Cardiac fibroblast (primary cell): ENCODE measurements at regions not wholly inside any gene's neighbourhood (a gene's known extent, or its start where the extent isn't known, plus 50 kb on each side); places are given as distances from the start of the nearest gene placed in this dataset.

Experiments used
- DNase-seq, 2 donors: peaks; one replicate each; pipeline versions ENCODE4 v3.0.0 to v3.0.0-alpha.2; 2010; ENCODE audit warnings: low read depth in 2 of 2
- H3K4me3 ChIP-seq, 2 donors: replicated peaks in 1 of 2; 1 replicate in 1 of 2; 2 replicates in 1 of 2; pipeline ENCODE4 v1.5.1; 2011; ENCODE audit warnings: low read depth in 2 of 2, low read length in 2 of 2, mild to moderate bottlenecking in 2 of 2, moderate library complexity in 1 of 2
- TF ChIP-seq, protein P1 (sequence below): IDR thresholded peaks from one replicate; pipeline ENCODE4 v1.5.1; 2011; ENCODE audit warnings: low read depth, mild to moderate bottlenecking, low read length, inconsistent platforms

- DNase-seq: peak in 1 of 2 donors; percentile 0
- TF ChIP-seq, protein P1, sequence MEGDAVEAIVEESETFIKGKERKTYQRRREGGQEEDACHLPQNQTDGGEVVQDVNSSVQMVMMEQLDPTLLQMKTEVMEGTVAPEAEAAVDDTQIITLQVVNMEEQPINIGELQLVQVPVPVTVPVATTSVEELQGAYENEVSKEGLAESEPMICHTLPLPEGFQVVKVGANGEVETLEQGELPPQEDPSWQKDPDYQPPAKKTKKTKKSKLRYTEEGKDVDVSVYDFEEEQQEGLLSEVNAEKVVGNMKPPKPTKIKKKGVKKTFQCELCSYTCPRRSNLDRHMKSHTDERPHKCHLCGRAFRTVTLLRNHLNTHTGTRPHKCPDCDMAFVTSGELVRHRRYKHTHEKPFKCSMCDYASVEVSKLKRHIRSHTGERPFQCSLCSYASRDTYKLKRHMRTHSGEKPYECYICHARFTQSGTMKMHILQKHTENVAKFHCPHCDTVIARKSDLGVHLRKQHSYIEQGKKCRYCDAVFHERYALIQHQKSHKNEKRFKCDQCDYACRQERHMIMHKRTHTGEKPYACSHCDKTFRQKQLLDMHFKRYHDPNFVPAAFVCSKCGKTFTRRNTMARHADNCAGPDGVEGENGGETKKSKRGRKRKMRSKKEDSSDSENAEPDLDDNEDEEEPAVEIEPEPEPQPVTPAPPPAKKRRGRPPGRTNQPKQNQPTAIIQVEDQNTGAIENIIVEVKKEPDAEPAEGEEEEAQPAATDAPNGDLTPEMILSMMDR: no peak
- no peak overlapping the region for H3K4me3 ChIP-seq
These were observed 527.2 kb upstream of the PRKX start for GRCh38 chrX:4240541-4241194.

- TF ChIP-seq, protein P1: no peak
- no peak overlapping the region for H3K4me3 ChIP-seq
- DNase-seq: no peak
These were observed 526.4 kb upstream of the PRKX start for GRCh38 chrX:4239650-4240540.

GRCh38 chrX:4238916-4239315 is 525.5 kb upstream of the PRKX start:
- TF ChIP-seq, protein P1: no peak
- no peak overlapping the region for H3K4me3 ChIP-seq
- DNase-seq: no peak

- H3K4me3 ChIP-seq: no peak overlapping the region
- TF ChIP-seq, protein P1: no peak
- DNase-seq: no peak
These were observed 511.6 kb upstream of the PRKX start for GRCh38 chrX:4225086-4225485.

DNA sequence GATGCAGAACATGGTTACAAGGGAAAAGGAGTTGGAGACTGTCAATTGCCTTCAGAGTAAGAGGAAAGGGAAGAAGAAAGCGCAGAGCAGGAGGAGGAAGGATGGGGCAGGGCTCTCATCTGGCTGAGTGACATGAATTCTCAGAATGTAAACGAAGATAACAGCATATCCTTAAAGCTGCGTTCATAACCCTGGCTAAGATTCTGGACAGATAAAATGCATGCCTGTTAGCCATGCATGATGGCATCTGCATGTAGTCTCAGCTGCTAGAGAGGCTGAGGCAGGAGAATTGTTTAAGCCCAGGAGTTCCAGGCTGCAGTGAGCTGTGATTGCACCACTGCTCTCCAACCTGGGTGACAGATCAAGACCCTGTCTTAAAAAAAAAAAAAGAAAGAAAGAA is 493.5 kb upstream of the PRKX start:
- TF ChIP-seq, protein P1: no peak
- DNase-seq: no peak
- H3K4me3 ChIP-seq: no peak overlapping the region

GRCh38 chrX:4197971-4198370 is 484.5 kb upstream of the PRKX start:
- DNase-seq: no peak
- TF ChIP-seq, protein P1: no peak
- no peak overlapping the region for H3K4me3 ChIP-seq
